Prostate gland (tissue), 2 donors: ENCODE measurements at regions not wholly inside any gene's neighbourhood (a gene's known extent, or its start where the extent isn't known, plus 50 kb on each side); places are given as distances from the start of the nearest gene placed in this dataset.

Experiments
- DNase-seq: peaks from one replicate; pipeline ENCODE4 v3.0.0-alpha.2; 2019; ENCODE audit warnings: low spot score
- H3K27ac ChIP-seq, 2 donors: fragments of 200-600 bp; sonication (generic); 2 replicates each; pipeline ENCODE4 v1.5.1; 2017 to 2019
- H3K27me3 ChIP-seq: fragments of 200-600 bp; sonication (generic); replicated peaks from 2 replicates; pipeline ENCODE4 v1.5.1; 2019; ENCODE audit not compliant: insufficient read depth
- H3K36me3 ChIP-seq, 2 donors: fragments of 200-600 bp; sonication (generic); 1 replicate in 1 of 2; 2 replicates in 1 of 2; pipeline versions ENCODE4 v1.5.1 to v1.8.1; 2017 to 2019
- H3K4me1 ChIP-seq: fragments of 200-600 bp; sonication (generic); replicated peaks from 2 replicates; pipeline ENCODE4 v1.5.1; 2019
- H3K4me3 ChIP-seq, 2 donors: fragments of 200-600 bp; sonication (generic); 2 replicates each; pipeline ENCODE4 v1.5.1; 2017 to 2019
- H3K9me3 ChIP-seq: fragments of 200-600 bp; sonication (generic); 2 replicates; pipeline ENCODE4 v1.5.1; 2017
- POLR2A ChIP-seq: fragments of 450-650 bp; IDR thresholded peaks from one replicate; pipeline ENCODE4 v1.6.1; 2016; ENCODE audit warnings: antibody characterized with exemption, mild to moderate bottlenecking
- POLR2AphosphoS5 ChIP-seq: sonication (generic); formaldehyde crosslinking; IDR thresholded peaks from one replicate; pipeline ENCODE4 v1.6.1; 2017; ENCODE audit warnings: antibody characterized with exemption
- WGBS: methylation state at CpG from one replicate; pipeline ENCODE4 v1.1.5; 2018; 5-methylcytosine and 5-hydroxymethylcytosine counted together
- intact Hi-C: fragments of 100-400 bp; cut with DNase I; formaldehyde crosslinking; loops from one replicate; pipeline ENCODE4 v1.14.2; 2022
- TF ChIP-seq, protein P1 (sequence below), 4 experiments: fragments of 200-600 bp in 2 of 4; fragments of 450-650 bp in 2 of 4; sonication (generic) in 2 of 4; IDR thresholded peaks; 1 replicate in 3 of 4; 2 replicates in 1 of 4; pipeline ENCODE4 v1.5.1; 2016 to 2019; ENCODE audit warnings: antibody characterized with exemption in 4 of 4, mild to moderate bottlenecking in 2 of 4, moderate library complexity in 2 of 4

DNA sequence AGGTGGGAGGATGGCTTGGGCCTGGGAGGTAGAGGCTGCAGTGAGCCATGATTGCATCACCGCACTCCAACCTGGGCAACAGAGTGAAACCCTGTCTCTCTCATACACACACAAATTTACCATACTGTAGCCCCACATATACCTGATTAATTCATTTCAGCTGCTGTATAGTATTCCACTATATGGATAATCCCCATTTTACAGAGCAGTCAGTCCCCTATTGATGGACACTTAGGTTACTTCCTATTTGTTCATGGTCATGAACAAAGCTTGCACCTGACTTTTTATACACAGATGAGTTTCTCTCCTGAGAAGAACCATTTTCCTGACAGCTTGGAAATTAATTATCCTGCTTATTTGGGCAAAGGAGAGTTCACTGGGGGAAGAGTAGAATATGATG is 59.2 kb downstream of the EMX2 start:
- 42% methylated on average over 1 of the region's 1 CpG for WGBS
- no peaks in the 10 kb centered on the region for H3K27me3 ChIP-seq
- H3K9me3 ChIP-seq, result no peaks in the 10 kb centered on the region
- H3K36me3 ChIP-seq, result no peaks in the 10 kb centered on the region
- TF ChIP-seq POLR2A, result no peak
- intact Hi-C loops, result no loop called here
- H3K27ac ChIP-seq, result no peak overlapping the region
- no peak overlapping the region for H3K4me3 ChIP-seq
- no peak for DNase-seq
- H3K4me1 ChIP-seq, result no peaks in the 10 kb centered on the region

DNA sequence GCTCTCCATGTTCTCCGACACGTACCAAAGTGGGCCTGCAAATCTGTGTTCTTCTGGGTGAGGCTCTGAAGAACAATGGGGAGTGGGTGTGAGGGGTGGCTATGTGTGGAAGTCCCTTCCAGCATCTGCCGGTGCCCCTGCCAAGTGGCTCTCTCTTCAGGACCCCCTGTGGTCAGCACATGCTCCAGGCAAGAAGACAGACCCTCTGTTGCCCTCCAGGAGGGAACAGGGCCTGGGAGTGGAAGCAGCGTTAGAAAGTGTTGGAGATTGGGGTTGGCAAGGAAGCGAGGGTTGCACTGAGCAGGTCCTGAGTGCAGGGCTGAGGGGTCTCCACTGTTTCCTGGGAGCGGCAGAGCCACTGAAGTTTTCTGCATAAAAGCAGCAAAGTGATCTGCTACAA is 60.5 kb downstream of the EMX2 start:
- no peaks in the 10 kb centered on the region for H3K9me3 ChIP-seq
- TF ChIP-seq POLR2AphosphoS5 (no peak), POLR2A (no peak)
- TF ChIP-seq, protein P1, sequence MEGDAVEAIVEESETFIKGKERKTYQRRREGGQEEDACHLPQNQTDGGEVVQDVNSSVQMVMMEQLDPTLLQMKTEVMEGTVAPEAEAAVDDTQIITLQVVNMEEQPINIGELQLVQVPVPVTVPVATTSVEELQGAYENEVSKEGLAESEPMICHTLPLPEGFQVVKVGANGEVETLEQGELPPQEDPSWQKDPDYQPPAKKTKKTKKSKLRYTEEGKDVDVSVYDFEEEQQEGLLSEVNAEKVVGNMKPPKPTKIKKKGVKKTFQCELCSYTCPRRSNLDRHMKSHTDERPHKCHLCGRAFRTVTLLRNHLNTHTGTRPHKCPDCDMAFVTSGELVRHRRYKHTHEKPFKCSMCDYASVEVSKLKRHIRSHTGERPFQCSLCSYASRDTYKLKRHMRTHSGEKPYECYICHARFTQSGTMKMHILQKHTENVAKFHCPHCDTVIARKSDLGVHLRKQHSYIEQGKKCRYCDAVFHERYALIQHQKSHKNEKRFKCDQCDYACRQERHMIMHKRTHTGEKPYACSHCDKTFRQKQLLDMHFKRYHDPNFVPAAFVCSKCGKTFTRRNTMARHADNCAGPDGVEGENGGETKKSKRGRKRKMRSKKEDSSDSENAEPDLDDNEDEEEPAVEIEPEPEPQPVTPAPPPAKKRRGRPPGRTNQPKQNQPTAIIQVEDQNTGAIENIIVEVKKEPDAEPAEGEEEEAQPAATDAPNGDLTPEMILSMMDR (IDR thresholded peaks at IDR 0.05), result no peak
- 91% methylated on average over 6 of the region's 6 CpGs for WGBS
- H3K36me3 ChIP-seq, result no peaks in the 10 kb centered on the region
- DNase-seq, result no peak
- H3K27ac ChIP-seq, result no peak overlapping the region
- no peaks in the 10 kb centered on the region for H3K27me3 ChIP-seq
- intact Hi-C loops, result no loop called here
- no peaks in the 10 kb centered on the region for H3K4me1 ChIP-seq
- no peak overlapping the region for H3K4me3 ChIP-seq

DNA sequence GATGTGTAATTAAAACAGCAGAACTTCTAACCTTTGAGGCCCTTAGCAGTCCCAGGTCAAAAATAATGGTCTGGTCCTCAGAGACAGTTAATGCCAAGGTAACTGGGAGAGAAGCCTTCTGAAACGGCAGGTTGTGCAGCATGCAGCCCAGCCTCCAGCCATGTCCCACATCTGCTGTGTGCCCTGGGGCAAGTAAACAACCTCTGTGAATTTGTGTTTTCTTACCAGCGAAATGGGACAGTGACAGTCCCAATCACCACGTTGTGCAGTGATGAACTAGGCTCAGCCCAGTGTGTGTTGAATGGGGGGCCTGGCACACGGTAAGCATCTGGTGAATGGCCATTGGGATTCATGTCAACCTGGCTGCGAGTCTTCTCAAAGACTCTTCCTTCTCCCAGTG is 61.2 kb downstream of the EMX2 start:
- no peak for DNase-seq
- H3K4me3 ChIP-seq, result no peak overlapping the region
- WGBS, result 53% methylated on average over 5 of the region's 5 CpGs
- no peak overlapping the region for H3K27ac ChIP-seq
- no peaks in the 10 kb centered on the region for H3K9me3 ChIP-seq
- no peaks in the 10 kb centered on the region for H3K27me3 ChIP-seq
- no peaks in the 10 kb centered on the region for H3K36me3 ChIP-seq
- intact Hi-C loops, result no loop called here
- TF ChIP-seq POLR2A (no peak), POLR2AphosphoS5 (no peak)
- TF ChIP-seq, protein P1 (IDR thresholded peaks at IDR 0.05), result no peak
- H3K4me1 ChIP-seq, result no peaks in the 10 kb centered on the region

DNA sequence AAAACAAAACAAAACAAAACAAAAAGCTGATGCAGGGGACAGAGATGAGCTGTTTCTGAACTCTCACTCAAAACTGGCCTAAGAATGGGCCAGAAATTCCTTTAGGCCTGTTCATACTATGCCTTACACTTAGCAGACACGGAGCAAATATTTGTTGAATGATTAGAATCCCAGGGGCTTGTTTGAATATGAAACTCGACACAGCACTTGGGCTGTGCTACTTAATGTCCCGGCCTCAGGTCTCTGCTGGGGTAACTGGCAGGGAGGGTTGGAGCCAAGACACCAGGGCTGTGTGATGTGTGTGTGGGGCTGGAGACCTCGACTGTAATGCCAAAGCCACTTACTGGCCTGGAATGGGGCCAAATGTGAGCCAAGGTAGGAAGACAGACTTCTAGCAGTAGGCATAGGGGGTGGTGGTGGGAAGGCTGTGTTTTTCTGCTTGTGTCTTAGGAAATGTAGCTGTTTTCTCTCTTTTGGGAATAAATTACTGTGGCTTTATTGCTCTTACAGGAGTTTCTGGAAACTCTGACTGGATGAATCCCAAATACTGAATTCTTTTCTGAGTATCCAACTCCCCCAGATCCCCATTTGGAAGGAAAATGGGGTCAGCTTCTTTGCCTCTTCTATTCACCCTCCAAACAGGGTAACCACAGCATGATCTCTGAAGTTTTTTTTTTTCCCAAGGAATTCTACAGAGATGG is 66.7 kb downstream of the EMX2 start:
- no peak for DNase-seq
- no peaks in the 10 kb centered on the region for H3K36me3 ChIP-seq
- H3K4me3 ChIP-seq, result no peak overlapping the region
- 4% methylated on average over 4 of the region's 4 CpGs for WGBS
- intact Hi-C loops, result no loop called here
- TF ChIP-seq, protein P1 (IDR thresholded peaks at IDR 0.05), result no peak
- no peak for TF ChIP-seq POLR2A
- no peak for TF ChIP-seq POLR2AphosphoS5
- no peaks in the 10 kb centered on the region for H3K4me1 ChIP-seq
- no peaks in the 10 kb centered on the region for H3K9me3 ChIP-seq
- no peaks in the 10 kb centered on the region for H3K27me3 ChIP-seq
- no peak overlapping the region for H3K27ac ChIP-seq

DNA sequence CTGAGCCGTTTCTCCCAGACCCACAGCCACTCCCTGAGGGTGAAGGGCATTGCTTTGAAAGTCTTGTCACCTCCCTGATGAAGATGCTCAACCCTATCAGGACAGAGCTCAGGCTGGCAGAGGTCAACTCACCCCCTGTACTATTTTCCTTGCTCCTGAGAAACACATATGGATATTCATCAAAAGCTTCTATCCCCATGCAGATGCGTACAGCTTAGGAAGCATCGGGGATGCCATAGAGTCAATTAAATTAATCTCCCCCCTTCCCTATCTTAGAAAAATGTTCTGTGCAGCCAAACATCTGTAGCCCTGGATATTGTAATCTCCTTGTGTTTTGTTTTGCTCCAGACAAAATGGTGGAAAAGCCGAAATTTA is 67.2 kb downstream of the EMX2 start:
- Histone ChIP-seq H3K9me3 (no peaks in the 10 kb centered on the region), H3K27me3 (no peaks in the 10 kb centered on the region), H3K4me1 (no peaks in the 10 kb centered on the region), H3K4me3 (no peak overlapping the region), H3K36me3 (no peaks in the 10 kb centered on the region), H3K27ac (no peak overlapping the region)
- no peak for DNase-seq
- intact Hi-C loops, result no loop called here
- 70% methylated on average over 4 of the region's 4 CpGs for WGBS
- no peak for TF ChIP-seq POLR2A
- TF ChIP-seq, protein P1 (IDR thresholded peaks at IDR 0.05), result no peak
- no peak for TF ChIP-seq POLR2AphosphoS5
